Suprapubic skin (tissue), 4 donors: ENCODE measurements at regions not wholly inside any gene's neighbourhood (a gene's known extent, or its start where the extent isn't known, plus 50 kb on each side); places are given as distances from the start of the nearest gene placed in this dataset.
A peak's percentile ranks its signal among the peaks of the same experiment; 100 is the strongest.

Source experiments
- DNase-seq, 2 donors: peaks; one replicate each; pipeline ENCODE4 v3.0.0-alpha.2; 2019; ENCODE audit warnings: low spot score in 2 of 2
- H3K27ac ChIP-seq: fragments of 200-600 bp; sonication (generic); one replicate; pipeline ENCODE4 v1.5.1; 2019
- H3K27me3 ChIP-seq: fragments of 200-600 bp; sonication (generic); one replicate; pipeline ENCODE4 v1.5.1; 2019
- H3K36me3 ChIP-seq: fragments of 200-600 bp; sonication (generic); one replicate; pipeline ENCODE4 v1.5.1; 2019
- H3K4me1 ChIP-seq: fragments of 200-600 bp; sonication (generic); one replicate; pipeline ENCODE4 v1.5.1; 2019
- H3K4me3 ChIP-seq: fragments of 200-600 bp; sonication (generic); one replicate; pipeline ENCODE4 v1.5.1; 2019; ENCODE audit warnings: mild to moderate bottlenecking
- H3K9me3 ChIP-seq: fragments of 200-600 bp; sonication (generic); one replicate; pipeline ENCODE4 v1.5.1; 2019
- CTCF ChIP-seq, 2 donors: fragments of 200-600 bp in 1 of 2; fragments of 450-650 bp in 1 of 2; sonication (generic) in 1 of 2; IDR thresholded peaks; one replicate each; pipeline ENCODE4 v1.5.1; 2016 to 2019; ENCODE audit warnings: antibody characterized with exemption in 2 of 2, mild to moderate bottlenecking in 1 of 2, moderate library complexity in 1 of 2
- EP300 ChIP-seq: sonication (generic); formaldehyde crosslinking; IDR thresholded peaks from one replicate; pipeline ENCODE4 v1.6.1; 2017; ENCODE audit warnings: antibody characterized with exemption
- POLR2A ChIP-seq, 2 donors: fragments of 450-650 bp; IDR thresholded peaks; one replicate each; pipeline ENCODE4 v1.6.1; 2017; ENCODE audit warnings: antibody characterized with exemption in 2 of 2, mild to moderate bottlenecking in 2 of 2, moderate library complexity in 2 of 2
- POLR2AphosphoS5 ChIP-seq, 3 donors: sonication (generic); formaldehyde crosslinking; IDR thresholded peaks; one replicate each; pipeline ENCODE4 v1.6.1; 2017; ENCODE audit warnings: antibody characterized with exemption in 3 of 3
- WGBS: methylation state at CpG from one replicate; pipeline ENCODE4 v1.1.5; 2018; 5-methylcytosine and 5-hydroxymethylcytosine counted together

GRCh38 chr7:153034791-153035190, 275.2 kb downstream of the ACTR3B start:
- TF ChIP-seq EP300 (no peak), POLR2AphosphoS5 (IDR thresholded peaks at IDR 0.05) (no peak), POLR2A (IDR thresholded peaks at IDR 0.05) (no peak), CTCF (IDR thresholded peaks at IDR 0.05) (no peak)
- Histone ChIP-seq H3K4me3 (no peak overlapping the region), H3K27me3 (no peaks in the 10 kb centered on the region), H3K36me3 (no peaks in the 10 kb centered on the region), H3K27ac (no peak overlapping the region), H3K4me1 (no peaks in the 10 kb centered on the region), H3K9me3 (no peaks in the 10 kb centered on the region)
- 84% methylated on average over 8 of the region's 8 CpGs for WGBS
- DNase-seq = peak in 1 of 2 donors; percentile 62

DNA sequence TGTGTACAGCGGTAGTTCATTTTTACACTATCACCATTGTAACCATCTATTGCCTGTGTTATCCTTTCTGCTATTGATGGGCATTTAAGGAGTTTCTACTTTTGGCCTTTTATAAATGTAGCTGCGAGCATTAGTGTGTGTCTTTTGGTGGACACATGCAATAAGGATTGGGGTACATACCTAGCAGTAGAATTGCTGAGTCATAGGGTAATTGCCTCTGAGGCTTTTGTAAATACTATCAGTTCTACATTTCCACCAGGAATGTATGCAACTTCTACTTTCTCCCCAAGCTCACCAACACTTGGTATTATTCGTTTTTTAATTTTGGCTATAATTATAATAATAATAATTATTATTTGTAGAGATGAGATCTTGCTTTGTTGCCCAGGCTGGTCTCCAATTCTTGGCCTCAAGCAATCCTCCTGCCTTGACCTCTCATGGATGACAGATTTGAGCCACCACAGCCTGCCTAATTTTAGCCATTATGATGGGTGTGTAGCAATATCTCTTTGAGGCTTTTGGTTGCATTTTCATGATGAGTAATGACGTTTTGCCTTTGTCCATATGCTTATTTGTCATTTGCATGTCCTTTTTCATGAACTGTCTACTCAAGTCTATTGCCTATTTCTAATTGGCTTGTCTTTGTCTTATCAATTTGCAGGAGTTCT, 277.0 kb downstream of the ACTR3B start:
- no peaks in the 10 kb centered on the region for H3K27me3 ChIP-seq
- no peaks in the 10 kb centered on the region for H3K4me1 ChIP-seq
- H3K9me3 ChIP-seq = no peaks in the 10 kb centered on the region
- DNase-seq = no peak
- no peaks in the 10 kb centered on the region for H3K36me3 ChIP-seq
- WGBS = 71% methylated on average over 4 of the region's 4 CpGs
- H3K4me3 ChIP-seq = no peak overlapping the region
- no peak for TF ChIP-seq EP300
- TF ChIP-seq CTCF (IDR thresholded peaks at IDR 0.05) = no peak
- TF ChIP-seq POLR2AphosphoS5 (IDR thresholded peaks at IDR 0.05) = no peak
- no peak for TF ChIP-seq POLR2A (IDR thresholded peaks at IDR 0.05)
- no peak overlapping the region for H3K27ac ChIP-seq

DNA sequence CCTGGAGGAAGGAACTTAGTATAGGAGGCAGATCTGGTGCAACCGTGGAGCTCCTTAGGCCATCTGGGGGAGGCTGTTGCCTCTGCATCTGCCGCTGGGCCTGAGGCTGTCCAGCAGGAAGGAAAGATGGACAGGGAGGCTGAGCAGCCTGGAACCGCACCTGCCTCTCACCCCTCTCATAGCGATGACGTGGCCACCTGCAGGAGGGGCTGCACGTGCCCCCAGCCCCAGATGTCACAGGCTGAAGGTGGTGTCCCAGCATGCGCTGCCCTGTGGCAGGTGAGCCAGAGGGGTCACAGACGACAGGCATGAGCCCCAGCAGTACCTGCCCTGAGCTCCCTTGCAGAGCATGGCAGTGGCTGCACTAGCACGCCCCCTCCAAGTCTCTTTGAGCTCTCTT, 283.9 kb downstream of the ACTR3B start:
- TF ChIP-seq POLR2AphosphoS5 (IDR thresholded peaks at IDR 0.05) (no peak), POLR2A (IDR thresholded peaks at IDR 0.05) (no peak), EP300 (no peak)
- WGBS = 79% methylated on average over 5 of the region's 9 CpGs
- no peak for DNase-seq

GRCh38 chr7:153044981-153045380, 285.4 kb downstream of the ACTR3B start:
- Histone ChIP-seq H3K27me3 (no peaks in the 10 kb centered on the region), H3K4me1 (no peaks in the 10 kb centered on the region), H3K27ac (no peak overlapping the region), H3K9me3 (no peaks in the 10 kb centered on the region), H3K4me3 (no peak overlapping the region), H3K36me3 (no peaks in the 10 kb centered on the region)
- DNase-seq = no peak
- TF ChIP-seq EP300 (no peak), CTCF (IDR thresholded peaks at IDR 0.05) (no peak), POLR2A (IDR thresholded peaks at IDR 0.05) (no peak), POLR2AphosphoS5 (IDR thresholded peaks at IDR 0.05) (no peak)

More for the DNA sequence above, 283.9 kb downstream of the ACTR3B start:
- Histone ChIP-seq H3K4me1 (no peaks in the 10 kb centered on the region), H3K4me3 (no peak overlapping the region), H3K36me3 (no peaks in the 10 kb centered on the region), H3K27me3 (no peaks in the 10 kb centered on the region), H3K9me3 (no peaks in the 10 kb centered on the region), H3K27ac (no peak overlapping the region)

GRCh38 chr7:153047079-153047959, 287.8 kb downstream of the ACTR3B start:
- H3K9me3 ChIP-seq = no peaks in the 10 kb centered on the region
- no peak for TF ChIP-seq POLR2AphosphoS5 (IDR thresholded peaks at IDR 0.05)
- TF ChIP-seq CTCF (IDR thresholded peaks at IDR 0.05) = no peak
- TF ChIP-seq EP300 = no peak
- TF ChIP-seq POLR2A (IDR thresholded peaks at IDR 0.05) = no peak
- H3K27ac ChIP-seq = no peak overlapping the region
- no peak for DNase-seq
- 83% methylated on average over 21 of the region's 21 CpGs for WGBS
- H3K27me3 ChIP-seq = no peaks in the 10 kb centered on the region
- no peak overlapping the region for H3K4me3 ChIP-seq
- no peaks in the 10 kb centered on the region for H3K4me1 ChIP-seq
- no peaks in the 10 kb centered on the region for H3K36me3 ChIP-seq
